Liver (tissue), 8 donors: ENCODE measurements at regions not wholly inside any gene's neighbourhood (a gene's known extent, or its start where the extent isn't known, plus 50 kb on each side); places are given as distances from the start of the nearest gene placed in this dataset.

Experiments used
- DNase-seq: peaks from one replicate; pipeline ENCODE4 v3.0.0-alpha.2; 2017; ENCODE audit warnings: low spot score
- H3K27ac ChIP-seq, 2 donors: one replicate each; pipeline ENCODE4 v1.7.0; 2013; ENCODE audit warnings: inconsistent platforms in 2 of 2, low read length in 2 of 2, control low read depth in 1 of 2, low read depth in 1 of 2, mild to moderate bottlenecking in 1 of 2
- H3K27me3 ChIP-seq, 4 donors: one replicate each; pipeline versions ENCODE4 v1.6.1 to v1.7.0; 2013; ENCODE audit warnings: low read length in 3 of 4, inconsistent platforms in 1 of 4, mild to moderate bottlenecking in 1 of 4, moderate library complexity in 1 of 4; ENCODE audit not compliant: control insufficient read depth in 4 of 4, insufficient read depth in 4 of 4
- H3K36me3 ChIP-seq, 4 donors: one replicate each; pipeline versions ENCODE4 v1.6.1 to v1.7.0; 2013; ENCODE audit warnings: low read length in 3 of 4, mild to moderate bottlenecking in 3 of 4, low read depth in 1 of 4, moderate library complexity in 1 of 4; ENCODE audit not compliant: control insufficient read depth in 4 of 4, insufficient read depth in 3 of 4
- H3K4me1 ChIP-seq, 4 donors: one replicate each; pipeline versions ENCODE4 v1.6.1 to v1.7.0; 2013; ENCODE audit warnings: low read length in 3 of 4, mild to moderate bottlenecking in 3 of 4, moderate library complexity in 1 of 4; ENCODE audit not compliant: control insufficient read depth in 4 of 4, insufficient read depth in 4 of 4
- H3K4me3 ChIP-seq, 3 donors: one replicate each; pipeline versions ENCODE4 v1.6.1 to v1.7.0; 2013; ENCODE audit warnings: low read length in 3 of 3, control low read depth in 1 of 3, low read depth in 1 of 3, mild to moderate bottlenecking in 1 of 3
- H3K9ac ChIP-seq, 2 donors: one replicate each; pipeline ENCODE4 v1.7.0; 2013; ENCODE audit warnings: low read length in 2 of 2, mild to moderate bottlenecking in 2 of 2, moderate library complexity in 2 of 2, control low read depth in 1 of 2, low read depth in 1 of 2
- H3K9me3 ChIP-seq, 4 donors: one replicate each; pipeline versions ENCODE4 v1.6.1 to v1.7.0; 2013; ENCODE audit warnings: low read length in 3 of 4; ENCODE audit not compliant: control insufficient read depth in 4 of 4
- ATF3 ChIP-seq: IDR thresholded peaks from 2 replicates; pipeline ENCODE4 v1.6.1; 2016; ENCODE audit warnings: antibody characterized with exemption
- CTCF ChIP-seq: fragments of 150-350 bp; IDR thresholded peaks from 2 replicates; pipeline ENCODE4 v1.5.1; 2017; ENCODE audit warnings: improper control_type of control experiment, low read depth, low read length; ENCODE audit not compliant: missing input control
- EGR1 ChIP-seq, 2 donors: IDR thresholded peaks; 2 replicates each; pipeline ENCODE4 v1.6.1; 2016 to 2018; ENCODE audit warnings: antibody characterized with exemption in 2 of 2, low read depth in 2 of 2
- FOXA1 ChIP-seq: IDR thresholded peaks from 2 replicates; pipeline ENCODE4 v1.6.1; 2016; ENCODE audit warnings: antibody characterized with exemption
- FOXA2 ChIP-seq: IDR thresholded peaks from 2 replicates; pipeline ENCODE4 v1.6.1; 2016; ENCODE audit warnings: antibody characterized with exemption
- GABPA ChIP-seq, 2 donors: IDR thresholded peaks in 1 of 2; conservative IDR thresholded peaks in 1 of 2; 2 replicates each; pipeline ENCODE4 v1.6.1; 2016; ENCODE audit warnings: antibody characterized with exemption in 2 of 2, mild to moderate bottlenecking in 1 of 2, moderate library complexity in 1 of 2
- HNF4A ChIP-seq, 2 donors: conservative IDR thresholded peaks; 2 replicates each; pipeline ENCODE4 v1.6.1; 2016; ENCODE audit warnings: antibody characterized with exemption in 2 of 2, mild to moderate bottlenecking in 2 of 2
- HNF4G ChIP-seq: IDR thresholded peaks from 2 replicates; pipeline ENCODE4 v1.6.1; 2016; ENCODE audit warnings: antibody characterized with exemption
- JUND ChIP-seq, 2 donors: IDR thresholded peaks; 2 replicates each; pipeline ENCODE4 v1.6.1; 2016; ENCODE audit warnings: antibody characterized with exemption in 2 of 2
- MAX ChIP-seq: IDR thresholded peaks from 2 replicates; pipeline ENCODE4 v1.6.1; 2016; ENCODE audit warnings: antibody characterized with exemption
- NR2F2 ChIP-seq: IDR thresholded peaks from 2 replicates; pipeline ENCODE4 v1.6.1; 2016; ENCODE audit warnings: antibody characterized with exemption
- RAD21 ChIP-seq, 2 donors: IDR thresholded peaks; 2 replicates each; pipeline ENCODE4 v1.6.1; 2016; ENCODE audit warnings: antibody characterized with exemption in 2 of 2, mild to moderate bottlenecking in 2 of 2
- RXRA ChIP-seq, 2 donors: IDR thresholded peaks; 2 replicates each; pipeline ENCODE4 v1.6.1; 2017 to 2018; ENCODE audit warnings: antibody characterized with exemption in 2 of 2, mild to moderate bottlenecking in 1 of 2
- SP1 ChIP-seq: IDR thresholded peaks from 2 replicates; pipeline ENCODE4 v1.6.1; 2018; ENCODE audit warnings: antibody characterized with exemption, mild to moderate bottlenecking
- TAF1 ChIP-seq: conservative IDR thresholded peaks from 2 replicates; pipeline ENCODE4 v1.6.1; 2016; ENCODE audit warnings: antibody characterized with exemption, mild to moderate bottlenecking
- YY1 ChIP-seq: IDR thresholded peaks from 2 replicates; pipeline ENCODE4 v1.6.1; 2016; ENCODE audit warnings: antibody characterized with exemption, mild to moderate bottlenecking
- ZBTB33 ChIP-seq: IDR thresholded peaks from 2 replicates; pipeline ENCODE4 v1.6.1; 2016; ENCODE audit warnings: antibody characterized with exemption
- WGBS: extraction: QIAGEN DNeasy Blood & Tissue Kit; methylation state at CpG from one replicate; pipeline ENCODE4 v1.1.7; 2013; 5-methylcytosine and 5-hydroxymethylcytosine counted together
- TF ChIP-seq, protein P1 (sequence below): IDR thresholded peaks from 2 replicates; pipeline ENCODE4 v1.6.1; 2016; ENCODE audit warnings: antibody characterized with exemption, mild to moderate bottlenecking
- donor health status: healthy.
- donor health status: healthy.
- donor health status: healthy.
- donor health status: healthy.
- donor health status: healthy.

GRCh38 chr10:24010436-24010970, 198.4 kb upstream of the KIAA1217 start:
- Histone ChIP-seq H3K27me3 (peaks cover 0 to 3% (median 2%) of the 10 kb centered on the region in 4 donors), H3K4me3 (no peak overlapping the region), H3K9ac (no peak overlapping the region), H3K36me3 (no peaks in the 10 kb centered on the region), H3K9me3 (no peaks in the 10 kb centered on the region), H3K27ac (no peak overlapping the region), H3K4me1 (no peaks in the 10 kb centered on the region)
- TF ChIP-seq FOXA1 (no peak), NR2F2 (no peak)
- no peak for DNase-seq
- WGBS: 60% methylated on average over 4 of the region's 4 CpGs

DNA sequence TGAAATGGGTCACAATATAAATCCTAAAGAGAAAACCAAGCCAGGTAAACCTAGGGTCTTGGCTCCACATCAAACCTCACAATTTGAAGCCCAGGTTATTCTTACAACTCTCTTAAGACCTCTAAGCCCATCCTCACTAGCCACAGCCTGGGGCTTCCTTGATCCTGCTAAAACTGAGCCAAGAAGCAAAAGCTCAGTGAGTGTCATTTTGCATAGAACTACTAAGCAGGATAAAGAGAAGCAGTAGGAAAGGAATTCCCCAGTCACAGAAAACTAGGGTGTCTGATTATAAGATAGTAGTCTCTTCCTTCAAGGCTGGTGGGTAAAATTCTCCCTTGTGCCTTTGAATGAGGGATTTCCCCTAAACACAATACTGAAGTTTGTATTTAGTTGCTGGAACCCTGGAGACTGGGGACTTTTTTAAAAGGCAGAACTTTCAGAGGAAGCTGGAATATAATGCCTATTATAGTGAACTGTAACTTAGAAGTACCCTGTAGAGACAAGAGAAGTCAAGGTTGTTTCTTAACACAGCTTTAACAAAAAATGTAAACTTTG, 196.6 kb upstream of the KIAA1217 start:
- TF ChIP-seq FOXA2 (no peak), SP1 (no peak), RAD21 (IDR thresholded peaks at IDR 0.05) (no peak), FOXA1 (no peak), MAX (no peak), HNF4A (conservative IDR thresholded peaks at IDR 0.05) (no peak)
- no peaks in the 10 kb centered on the region for H3K9me3 ChIP-seq
- no peaks in the 10 kb centered on the region for H3K36me3 ChIP-seq
- no peaks in the 10 kb centered on the region for H3K4me1 ChIP-seq
- H3K27me3 ChIP-seq: peaks cover 0 to 3% (median 2%) of the 10 kb centered on the region in 4 donors
- H3K27ac ChIP-seq: no peak overlapping the region
- DNase-seq: no peak
- H3K4me3 ChIP-seq: no peak overlapping the region
- H3K9ac ChIP-seq: no peak overlapping the region

GRCh38 chr10:24027107-24027506, 181.8 kb upstream of the KIAA1217 start:
- TF ChIP-seq GABPA (IDR thresholded peaks at IDR 0.05 in 1 of 2, conservative IDR thresholded peaks at IDR 0.05 in 1 of 2) (peak in 1 of 2 donors; percentile 30), HNF4G (no peak), JUND (IDR thresholded peaks at IDR 0.05) (no peak), SP1 (no peak), NR2F2 (peak; percentile 86), ZBTB33 (no peak), FOXA2 (no peak), FOXA1 (no peak), ATF3 (no peak), HNF4A (conservative IDR thresholded peaks at IDR 0.05) (peak in 1 of 2 donors; percentile 7), RXRA (IDR thresholded peaks at IDR 0.05) (peak; percentile 56 to 62), TAF1 (no peak), YY1 (no peak), RAD21 (IDR thresholded peaks at IDR 0.05) (peak in 1 of 2 donors; percentile 4), EGR1 (IDR thresholded peaks at IDR 0.05; ENCODE audit: low read depth in 2 of 2) (no peak), CTCF (no peak), MAX (no peak)
- TF ChIP-seq, protein P1, sequence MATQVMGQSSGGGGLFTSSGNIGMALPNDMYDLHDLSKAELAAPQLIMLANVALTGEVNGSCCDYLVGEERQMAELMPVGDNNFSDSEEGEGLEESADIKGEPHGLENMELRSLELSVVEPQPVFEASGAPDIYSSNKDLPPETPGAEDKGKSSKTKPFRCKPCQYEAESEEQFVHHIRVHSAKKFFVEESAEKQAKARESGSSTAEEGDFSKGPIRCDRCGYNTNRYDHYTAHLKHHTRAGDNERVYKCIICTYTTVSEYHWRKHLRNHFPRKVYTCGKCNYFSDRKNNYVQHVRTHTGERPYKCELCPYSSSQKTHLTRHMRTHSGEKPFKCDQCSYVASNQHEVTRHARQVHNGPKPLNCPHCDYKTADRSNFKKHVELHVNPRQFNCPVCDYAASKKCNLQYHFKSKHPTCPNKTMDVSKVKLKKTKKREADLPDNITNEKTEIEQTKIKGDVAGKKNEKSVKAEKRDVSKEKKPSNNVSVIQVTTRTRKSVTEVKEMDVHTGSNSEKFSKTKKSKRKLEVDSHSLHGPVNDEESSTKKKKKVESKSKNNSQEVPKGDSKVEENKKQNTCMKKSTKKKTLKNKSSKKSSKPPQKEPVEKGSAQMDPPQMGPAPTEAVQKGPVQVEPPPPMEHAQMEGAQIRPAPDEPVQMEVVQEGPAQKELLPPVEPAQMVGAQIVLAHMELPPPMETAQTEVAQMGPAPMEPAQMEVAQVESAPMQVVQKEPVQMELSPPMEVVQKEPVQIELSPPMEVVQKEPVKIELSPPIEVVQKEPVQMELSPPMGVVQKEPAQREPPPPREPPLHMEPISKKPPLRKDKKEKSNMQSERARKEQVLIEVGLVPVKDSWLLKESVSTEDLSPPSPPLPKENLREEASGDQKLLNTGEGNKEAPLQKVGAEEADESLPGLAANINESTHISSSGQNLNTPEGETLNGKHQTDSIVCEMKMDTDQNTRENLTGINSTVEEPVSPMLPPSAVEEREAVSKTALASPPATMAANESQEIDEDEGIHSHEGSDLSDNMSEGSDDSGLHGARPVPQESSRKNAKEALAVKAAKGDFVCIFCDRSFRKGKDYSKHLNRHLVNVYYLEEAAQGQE: no peak
- 67% methylated on average over 1 of the region's 1 CpG for WGBS
- DNase-seq: no peak
- Histone ChIP-seq H3K9ac (no peak overlapping the region), H3K4me3 (no peak overlapping the region), H3K27ac (no peak overlapping the region), H3K36me3 (no peaks in the 10 kb centered on the region), H3K9me3 (no peaks in the 10 kb centered on the region), H3K4me1 (no peaks in the 10 kb centered on the region), H3K27me3 (no peaks in the 10 kb centered on the region)
